Keratinocyte (primary cell): ENCODE measurements at regions not wholly inside any gene's neighbourhood (a gene's known extent, or its start where the extent isn't known, plus 50 kb on each side); places are given as distances from the start of the nearest gene placed in this dataset.

Experiments used
- DNase-seq: peaks from one replicate; pipeline ENCODE4 v3.0.0-alpha.2; 2011; ENCODE audit warnings: low read depth, missing footprints, low spot score
- FAIRE-seq: peaks from 2 replicates; lab custom pipeline; 2011; peaks lifted over from hg19 to GRCh38; lab: Jason Lieb, UNC
- H2AFZ ChIP-seq: 2 replicates; pipeline ENCODE4 v1.6.0; 2012; ENCODE audit warnings: low read length, control low read depth, inconsistent platforms; ENCODE audit not compliant: control insufficient read depth
- H3K27ac ChIP-seq: 2 replicates; pipeline ENCODE4 v1.5.1; 2011; ENCODE audit warnings: low read length; ENCODE audit not compliant: control insufficient read depth, insufficient read depth
- H3K27me3 ChIP-seq: 3 replicates; pipeline ENCODE4 v1.6.0; 2011; ENCODE audit warnings: low read length; ENCODE audit not compliant: control insufficient read depth, insufficient read depth; ENCODE audit errors: extremely low read depth
- H3K36me3 ChIP-seq, 2 experiments: 2 replicates in 1 of 2; 3 replicates in 1 of 2; pipeline ENCODE4 v1.5.1; 2011; ENCODE audit warnings: low read length in 2 of 2, mild to moderate bottlenecking in 1 of 2; ENCODE audit not compliant: control insufficient read depth in 2 of 2, insufficient read depth in 2 of 2; ENCODE audit errors: extremely low read depth in 1 of 2
- H3K4me1 ChIP-seq: 3 replicates; pipeline ENCODE4 v1.5.1; 2011; ENCODE audit warnings: low read length; ENCODE audit not compliant: control insufficient read depth, insufficient read depth; ENCODE audit errors: extremely low read depth
- H3K4me2 ChIP-seq: 3 replicates; pipeline ENCODE4 v1.6.0; 2011; ENCODE audit warnings: low read depth, low read length; ENCODE audit not compliant: control insufficient read depth, insufficient read depth; ENCODE audit errors: extremely low read depth
- H3K4me3 ChIP-seq, 3 experiments: fragments of 200-600 bp in 1 of 3; sonication (generic) in 1 of 3; 2 replicates in 2 of 3; 3 replicates in 1 of 3; pipeline ENCODE4 v1.5.1; 2011 to 2016; ENCODE audit warnings: low read length in 3 of 3, mild to moderate bottlenecking in 3 of 3, control low read depth in 2 of 3, inconsistent platforms in 1 of 3, low read depth in 1 of 3, mixed read lengths in 1 of 3, mixed run types in 1 of 3, moderate library complexity in 1 of 3; ENCODE audit not compliant: control insufficient read depth in 2 of 3, insufficient read depth in 2 of 3; ENCODE audit errors: extremely low read depth in 1 of 3
- H3K79me2 ChIP-seq: 2 replicates; pipeline ENCODE4 v1.6.0; 2012; ENCODE audit warnings: low read length; ENCODE audit not compliant: control insufficient read depth, insufficient read depth
- H3K9ac ChIP-seq: 3 replicates; pipeline ENCODE4 v1.6.0; 2011; ENCODE audit warnings: low read length; ENCODE audit not compliant: control insufficient read depth, insufficient read depth; ENCODE audit errors: extremely low read depth
- H3K9me1 ChIP-seq: 3 replicates; pipeline ENCODE4 v1.6.0; 2011; ENCODE audit warnings: low read length; ENCODE audit not compliant: control insufficient read depth, insufficient read depth; ENCODE audit errors: extremely low read depth
- H3K9me3 ChIP-seq: 2 replicates; pipeline ENCODE4 v1.5.1; 2012; ENCODE audit warnings: low read depth, low read length; ENCODE audit not compliant: control insufficient read depth
- H4K20me1 ChIP-seq: 3 replicates; pipeline ENCODE4 v1.6.0; 2011; ENCODE audit warnings: low read length; ENCODE audit not compliant: control insufficient read depth, insufficient read depth; ENCODE audit errors: extremely low read depth
- CTCF ChIP-seq, 3 experiments: IDR thresholded peaks in 1 of 3; conservative IDR thresholded peaks in 1 of 3; optimal IDR thresholded peaks in 1 of 3; 2 replicates in 2 of 3; 3 replicates in 1 of 3; pipeline versions ENCODE3 to v1.5.1; 2011; ENCODE audit warnings: low read length in 3 of 3, mild to moderate bottlenecking in 3 of 3, moderate library complexity in 2 of 3, control low read depth in 1 of 3, inconsistent platforms in 1 of 3; ENCODE audit not compliant: insufficient read depth in 2 of 3; ENCODE audit errors: extremely low read depth in 1 of 3
- EZH2 ChIP-seq: IDR thresholded peaks from one replicate; pipeline ENCODE4 v1.6.1; 2012; ENCODE audit warnings: inconsistent platforms, mild to moderate bottlenecking, low read length, moderate library complexity
- dilution Hi-C: fragments of 300-500 bp; cut with MboI; formaldehyde crosslinking; loops from one replicate; pipeline ENCODE4 v1.7.0; 2020; ENCODE audit warnings: low sequenced_read_pairs; ENCODE audit not compliant: extremely low pct_ligation_motif_present

GRCh38 chr14:46245276-46245675 lies 406.3 kb downstream of the RPL10L start:
- no peak for DNase-seq
- no peak for FAIRE-seq
- Histone ChIP-seq H3K4me2 (no peak overlapping the region), H3K27ac (no peak overlapping the region), H4K20me1 (no peaks in the 10 kb centered on the region), H3K9me3 (no peaks in the 10 kb centered on the region), H3K4me3 (no peak overlapping the region), H3K27me3 (no peaks in the 10 kb centered on the region), H2AFZ (no peak overlapping the region), H3K9ac (no peak overlapping the region), H3K79me2 (no peaks in the 10 kb centered on the region), H3K4me1 (no peaks in the 10 kb centered on the region), H3K36me3 (no peaks in the 10 kb centered on the region), H3K9me1 (no peaks in the 10 kb centered on the region)
- TF ChIP-seq EZH2 (no peak), CTCF (optimal IDR thresholded peaks at IDR 0.05 in 1 of 3, IDR thresholded peaks at IDR 0.05 in 1 of 3, conservative IDR thresholded peaks at IDR 0.05 in 1 of 3; ENCODE audit: extremely low read depth in 1 of 3, insufficient read depth in 2 of 3, low read length in 3 of 3) (no peak)
- dilution Hi-C loops = no loop called here

- H4K20me1 ChIP-seq = no peaks in the 10 kb centered on the region
- no peaks in the 10 kb centered on the region for H3K9me3 ChIP-seq
- H3K27me3 ChIP-seq = no peaks in the 10 kb centered on the region
- H3K9me1 ChIP-seq = no peaks in the 10 kb centered on the region
- dilution Hi-C loops = no loop called here
- no peak overlapping the region for H2AFZ ChIP-seq
- no peaks in the 10 kb centered on the region for H3K4me1 ChIP-seq
- FAIRE-seq = no peak
- TF ChIP-seq CTCF (optimal IDR thresholded peaks at IDR 0.05 in 1 of 3, IDR thresholded peaks at IDR 0.05 in 1 of 3, conservative IDR thresholded peaks at IDR 0.05 in 1 of 3; ENCODE audit: extremely low read depth in 1 of 3, insufficient read depth in 2 of 3, low read length in 3 of 3) = no peak
- TF ChIP-seq EZH2 = no peak
- H3K4me2 ChIP-seq = no peak overlapping the region
- H3K27ac ChIP-seq = no peak overlapping the region
- no peak for DNase-seq
- H3K9ac ChIP-seq = no peak overlapping the region
- H3K36me3 ChIP-seq = no peaks in the 10 kb centered on the region
- no peak overlapping the region for H3K4me3 ChIP-seq
- H3K79me2 ChIP-seq = no peaks in the 10 kb centered on the region
These were observed 417.8 kb downstream of the RPL10L start for GRCh38 chr14:46233786-46234185.
